IPS-15b (cell line): ENCODE measurements at regions not wholly inside any gene's neighbourhood (a gene's known extent, or its start where the extent isn't known, plus 50 kb on each side); places are given as distances from the start of the nearest gene placed in this dataset.
A peak's percentile ranks its signal among the peaks of the same experiment; 100 is the strongest.

Source experiments
- H3K27me3 ChIP-seq: one replicate; pipeline ENCODE4 v1.6.1; 2013; ENCODE audit warnings: low read length; ENCODE audit not compliant: control insufficient read depth, insufficient read depth
- H3K36me3 ChIP-seq: one replicate; pipeline ENCODE4 v1.6.1; 2013; ENCODE audit warnings: low read length; ENCODE audit not compliant: control insufficient read depth, insufficient read depth
- H3K4me1 ChIP-seq: one replicate; pipeline ENCODE4 v1.6.1; 2013; ENCODE audit warnings: mild to moderate bottlenecking, low read length; ENCODE audit not compliant: control insufficient read depth, insufficient read depth
- H3K4me3 ChIP-seq: one replicate; pipeline ENCODE4 v1.5.1; 2013; ENCODE audit warnings: low read depth, low read length
- H3K9ac ChIP-seq: one replicate; pipeline ENCODE4 v1.6.1; 2013; ENCODE audit warnings: low read depth, mild to moderate bottlenecking, low read length
- H3K9me3 ChIP-seq: one replicate; pipeline ENCODE4 v1.6.1; 2013; ENCODE audit warnings: mild to moderate bottlenecking, low read length; ENCODE audit not compliant: control insufficient read depth, insufficient read depth

DNA sequence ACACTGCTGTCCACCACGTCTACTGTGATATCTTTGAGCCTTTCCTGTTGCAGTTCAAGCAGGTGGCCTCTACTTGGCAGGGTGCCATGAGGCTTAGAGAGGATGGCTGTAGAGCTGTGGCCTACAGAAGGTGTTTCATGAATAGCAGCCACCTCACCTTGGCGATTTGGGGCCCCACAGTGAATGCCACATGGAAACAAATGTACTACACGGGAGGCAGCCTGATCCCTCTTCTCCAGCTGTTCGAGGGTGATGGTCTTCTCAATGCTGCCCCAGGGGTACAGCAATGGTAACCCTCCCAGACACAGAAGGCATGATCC lies 70.7 kb downstream of the FAM43A start:
- Histone ChIP-seq H3K4me3 (no peak overlapping the region), H3K4me1 (peaks cover 2% of the 10 kb centered on the region), H3K36me3 (no peaks in the 10 kb centered on the region), H3K27me3 (no peaks in the 10 kb centered on the region), H3K9ac (no peak overlapping the region), H3K9me3 (no peaks in the 10 kb centered on the region)

GRCh38 chr3:194756791-194757325 lies 71.2 kb downstream of the FAM43A start:
- Histone ChIP-seq H3K4me1 (peaks cover 2% of the 10 kb centered on the region), H3K36me3 (no peaks in the 10 kb centered on the region), H3K4me3 (no peak overlapping the region), H3K9me3 (no peaks in the 10 kb centered on the region), H3K9ac (no peak overlapping the region), H3K27me3 (no peaks in the 10 kb centered on the region)

- H3K4me1 ChIP-seq = peaks cover 2% of the 10 kb centered on the region
- no peak overlapping the region for H3K4me3 ChIP-seq
- H3K9ac ChIP-seq = no peak overlapping the region
- H3K9me3 ChIP-seq = no peaks in the 10 kb centered on the region
- H3K36me3 ChIP-seq = no peaks in the 10 kb centered on the region
- no peaks in the 10 kb centered on the region for H3K27me3 ChIP-seq
Measured at GRCh38 chr3:194757647-194758061, 72.0 kb downstream of the FAM43A start.

DNA sequence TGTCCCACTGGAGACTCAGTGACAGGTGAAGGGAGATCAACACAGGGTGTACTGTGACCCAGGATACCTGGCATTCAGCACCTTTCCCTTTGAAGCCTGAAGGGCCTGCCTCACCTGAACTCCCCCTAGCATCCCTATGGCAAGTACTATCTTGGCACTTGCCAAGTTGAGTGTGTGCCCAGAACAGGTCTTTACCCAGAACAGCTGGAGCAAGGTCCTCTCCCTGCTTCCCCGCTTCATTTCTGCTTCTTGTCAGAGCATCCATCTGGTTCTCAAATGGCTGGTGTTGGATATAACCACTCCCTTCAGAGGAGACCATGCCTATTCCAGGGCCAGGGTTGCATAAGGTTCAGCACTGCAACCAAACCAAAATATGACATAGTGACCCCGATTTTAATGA lies 73.0 kb downstream of the FAM43A start:
- H3K36me3 ChIP-seq = no peaks in the 10 kb centered on the region
- H3K9ac ChIP-seq = no peak overlapping the region
- H3K27me3 ChIP-seq = no peaks in the 10 kb centered on the region
- no peak overlapping the region for H3K4me3 ChIP-seq
- peaks cover 2% of the 10 kb centered on the region for H3K4me1 ChIP-seq
- H3K9me3 ChIP-seq = no peaks in the 10 kb centered on the region

- Histone ChIP-seq H3K36me3 (no peaks in the 10 kb centered on the region), H3K9ac (no peak overlapping the region), H3K27me3 (no peaks in the 10 kb centered on the region), H3K9me3 (no peaks in the 10 kb centered on the region), H3K4me1 (peaks cover 2% of the 10 kb centered on the region), H3K4me3 (no peak overlapping the region)
Measured at GRCh38 chr3:194760494-194761137, 74.9 kb downstream of the FAM43A start.

GRCh38 chr3:194761384-194761783 lies 75.7 kb downstream of the FAM43A start:
- no peaks in the 10 kb centered on the region for H3K27me3 ChIP-seq
- H3K4me1 ChIP-seq = peaks cover 2% of the 10 kb centered on the region
- H3K9me3 ChIP-seq = no peaks in the 10 kb centered on the region
- no peak overlapping the region for H3K4me3 ChIP-seq
- no peak overlapping the region for H3K9ac ChIP-seq
- no peaks in the 10 kb centered on the region for H3K36me3 ChIP-seq

DNA sequence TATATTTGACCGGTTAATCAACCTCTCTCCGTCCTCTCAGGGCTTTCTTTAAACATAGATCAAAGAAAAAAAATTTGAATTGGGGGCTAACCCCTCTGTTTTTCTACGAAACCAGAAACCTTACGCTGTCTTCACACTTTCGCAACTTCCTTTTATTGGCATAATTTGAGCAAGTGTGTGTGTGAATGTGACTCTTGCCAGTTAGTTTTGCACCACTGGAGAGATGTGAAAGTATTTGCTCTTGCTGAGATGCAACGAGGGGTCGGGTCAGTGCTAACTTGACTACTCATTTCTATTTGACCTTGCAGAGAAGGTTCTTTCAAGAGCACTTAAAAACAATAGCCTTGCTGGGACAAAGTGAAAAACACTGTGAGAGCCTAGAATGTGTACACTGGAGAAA lies 81.2 kb downstream of the FAM43A start:
- Histone ChIP-seq H3K36me3 (no peaks in the 10 kb centered on the region), H3K4me1 (peaks cover 7% of the 10 kb centered on the region), H3K4me3 (no peak overlapping the region), H3K9ac (no peak overlapping the region), H3K9me3 (no peaks in the 10 kb centered on the region), H3K27me3 (peaks cover 42% of the 10 kb centered on the region)

- Histone ChIP-seq H3K36me3 (no peaks in the 10 kb centered on the region), H3K9ac (no peak overlapping the region), H3K9me3 (no peaks in the 10 kb centered on the region), H3K27me3 (peaks cover 48% of the 10 kb centered on the region), H3K4me3 (no peak overlapping the region), H3K4me1 (peaks cover 7% of the 10 kb centered on the region)
Measured at GRCh38 chr3:194767446-194768207, 81.9 kb downstream of the FAM43A start.

GRCh38 chr3:194768586-194768985 lies 82.9 kb downstream of the FAM43A start:
- peaks cover 50% of the 10 kb centered on the region for H3K27me3 ChIP-seq
- H3K9ac ChIP-seq = no peak overlapping the region
- H3K4me3 ChIP-seq = peak overlapping the region; percentile 45
- H3K9me3 ChIP-seq = no peaks in the 10 kb centered on the region
- H3K36me3 ChIP-seq = no peaks in the 10 kb centered on the region
- peaks cover 7% of the 10 kb centered on the region for H3K4me1 ChIP-seq

GRCh38 chr3:194769020-194769643 lies 83.4 kb downstream of the FAM43A start:
- Histone ChIP-seq H3K27me3 (peaks cover 50% of the 10 kb centered on the region), H3K4me1 (peaks cover 7% of the 10 kb centered on the region), H3K9ac (peak overlapping the region; percentile 49), H3K4me3 (peak overlapping the region; percentile 67), H3K9me3 (no peaks in the 10 kb centered on the region), H3K36me3 (no peaks in the 10 kb centered on the region)

DNA sequence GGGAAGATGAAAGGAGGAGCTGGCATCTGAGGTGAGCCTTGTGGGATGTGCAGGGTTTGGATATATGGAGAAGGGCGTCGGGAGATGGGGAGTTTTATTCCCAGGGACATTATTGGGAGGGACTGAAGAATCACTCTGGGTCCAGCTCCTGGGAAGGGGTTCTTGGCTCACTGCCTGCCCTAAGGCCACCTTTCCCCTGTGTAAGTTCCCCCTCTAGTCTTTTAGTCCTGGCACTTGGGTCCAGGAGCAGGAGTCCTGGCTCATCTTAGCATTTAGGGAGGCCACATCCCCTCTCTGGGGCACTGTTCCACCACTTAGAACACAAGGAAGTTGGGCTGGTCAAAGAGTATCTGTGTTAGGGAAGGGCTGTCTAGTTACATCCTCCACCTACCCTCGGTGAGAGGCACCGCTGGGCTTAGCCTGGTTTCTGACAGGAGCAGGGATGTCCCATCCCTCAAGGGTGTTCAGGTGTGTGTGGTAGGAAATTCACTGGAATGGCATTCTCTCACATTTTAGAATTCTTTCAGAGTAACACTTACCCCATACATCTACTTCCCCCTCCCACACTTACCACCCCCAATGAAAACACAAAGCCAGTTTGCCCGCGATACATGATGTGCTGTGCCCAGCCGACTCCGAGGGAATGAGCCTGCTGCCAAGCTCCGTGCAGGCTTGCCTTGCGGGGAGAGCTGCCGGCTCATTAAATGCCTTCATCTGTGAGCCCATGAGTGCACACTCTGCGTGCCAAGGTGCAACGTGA lies 86.7 kb downstream of the FAM43A start:
- H3K9me3 ChIP-seq = no peaks in the 10 kb centered on the region
- H3K4me3 ChIP-seq = no peak overlapping the region
- H3K9ac ChIP-seq = no peak overlapping the region
- H3K36me3 ChIP-seq = no peaks in the 10 kb centered on the region
- H3K27me3 ChIP-seq = peaks cover 44% of the 10 kb centered on the region
- peaks cover 7% of the 10 kb centered on the region for H3K4me1 ChIP-seq
